Esophagus (tissue), 2 donors: ENCODE measurements at regions not wholly inside any gene's neighbourhood (a gene's known extent, or its start where the extent isn't known, plus 50 kb on each side); places are given as distances from the start of the nearest gene placed in this dataset.

Experiments
- H3K27ac ChIP-seq, 2 donors: one replicate each; pipeline ENCODE4 v1.5.1; 2013; ENCODE audit warnings: low read depth in 2 of 2, mild to moderate bottlenecking in 2 of 2, inconsistent platforms in 1 of 2, low read length in 1 of 2, moderate library complexity in 1 of 2
- H3K27me3 ChIP-seq, 2 donors: one replicate each; pipeline ENCODE4 v1.6.1; 2013; ENCODE audit warnings: low read length in 2 of 2, control low read depth in 1 of 2, mild to moderate bottlenecking in 1 of 2; ENCODE audit not compliant: insufficient read depth in 2 of 2, control insufficient read depth in 1 of 2
- H3K36me3 ChIP-seq, 2 donors: one replicate each; pipeline ENCODE4 v1.6.1; 2013; ENCODE audit warnings: low read length in 1 of 2; ENCODE audit not compliant: control insufficient read depth in 2 of 2, insufficient read depth in 2 of 2
- H3K4me1 ChIP-seq, 2 donors: one replicate each; pipeline ENCODE4 v1.6.1; 2013; ENCODE audit warnings: low read length in 1 of 2; ENCODE audit not compliant: control insufficient read depth in 2 of 2, insufficient read depth in 2 of 2
- H3K4me3 ChIP-seq, 2 donors: one replicate each; pipeline ENCODE4 v1.5.1; 2013; ENCODE audit warnings: low read length in 2 of 2, mild to moderate bottlenecking in 2 of 2, low read depth in 1 of 2, moderate library complexity in 1 of 2
- H3K9me3 ChIP-seq, 2 donors: one replicate each; pipeline ENCODE4 v1.6.1; 2013; ENCODE audit warnings: mild to moderate bottlenecking in 2 of 2, low read depth in 1 of 2, low read length in 1 of 2, moderate library complexity in 1 of 2; ENCODE audit not compliant: control insufficient read depth in 2 of 2, insufficient read depth in 1 of 2
- WGBS, 2 donors: extraction: QIAGEN DNeasy Blood & Tissue Kit; methylation state at CpG; one replicate each; pipeline ENCODE4 v1.1.7; 2013; 5-methylcytosine and 5-hydroxymethylcytosine counted together
- donor health status: healthy with polysubstance abuse.
- donor health status: Bipolar disorder and iron deficiency.

GRCh38 chr1:221845650-221846371 lies 103.9 kb upstream of the DUSP10 start:
- Histone ChIP-seq H3K9me3 (no peaks in the 10 kb centered on the region), H3K36me3 (no peaks in the 10 kb centered on the region), H3K4me1 (peaks cover 4 to 9% of the 10 kb centered on the region in 2 donors), H3K27ac (peak overlapping the region in 1 of 2 donors; percentile 47), H3K27me3 (no peaks in the 10 kb centered on the region), H3K4me3 (no peak overlapping the region)
- 35 to 56% methylated on average over 9 of the region's 9 CpGs for WGBS, 2 donors

DNA sequence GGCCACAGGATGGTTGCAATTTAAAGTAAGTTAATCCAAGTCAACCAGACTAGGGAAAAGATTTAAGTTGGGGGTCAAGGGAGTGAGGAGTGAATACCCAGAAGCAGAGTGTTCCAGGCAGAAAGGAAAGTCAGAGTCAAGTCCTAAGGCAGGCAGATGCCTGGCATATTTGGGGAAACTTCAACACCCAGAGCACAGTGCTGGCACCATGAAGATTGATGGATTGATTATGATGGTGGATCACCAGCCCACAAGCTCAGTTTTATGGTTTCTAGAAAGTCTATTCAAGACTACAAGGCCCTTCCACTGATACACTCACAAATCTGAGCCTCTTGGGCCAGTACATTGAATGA lies 100.1 kb upstream of the DUSP10 start:
- no peaks in the 10 kb centered on the region for H3K9me3 ChIP-seq
- H3K36me3 ChIP-seq: no peaks in the 10 kb centered on the region
- peaks cover 4 to 16% of the 10 kb centered on the region in 2 donors for H3K4me1 ChIP-seq
- no peak overlapping the region for H3K27ac ChIP-seq
- H3K4me3 ChIP-seq: no peak overlapping the region
- H3K27me3 ChIP-seq: no peaks in the 10 kb centered on the region

DNA sequence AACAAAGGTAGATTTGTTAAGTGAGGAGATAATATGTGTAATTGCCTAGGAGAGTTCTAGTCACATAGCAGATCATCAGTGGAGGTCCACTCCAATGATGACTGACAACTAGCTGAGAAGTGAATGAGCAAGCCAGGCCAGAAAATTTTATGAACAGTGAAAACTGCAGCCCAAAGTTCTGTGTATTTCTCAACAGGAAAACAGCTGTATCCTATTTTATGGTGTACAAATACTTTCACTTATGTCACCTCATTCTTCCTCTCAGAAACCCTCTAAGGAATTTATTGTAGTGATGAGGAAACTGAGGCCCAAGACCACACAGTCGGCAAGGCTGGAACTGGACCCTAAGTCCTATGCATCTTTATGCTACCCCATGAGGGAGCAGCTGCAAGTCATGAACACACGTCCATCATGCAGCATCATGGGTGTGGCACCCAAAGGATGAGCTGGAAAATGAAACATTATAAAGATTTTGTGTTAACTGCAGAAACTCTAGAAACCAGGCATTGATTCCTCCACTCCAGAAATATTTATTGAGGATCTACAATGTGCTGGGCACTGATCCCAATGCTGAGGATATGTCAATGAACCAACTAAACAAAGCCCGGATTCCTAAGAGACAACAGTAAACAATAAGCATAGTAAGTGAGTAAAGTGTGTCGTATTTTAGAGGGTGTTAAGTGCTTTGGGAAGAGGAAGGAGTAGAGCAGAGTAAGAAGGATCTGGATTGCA lies 99.5 kb upstream of the DUSP10 start:
- peaks cover 4 to 16% of the 10 kb centered on the region in 2 donors for H3K4me1 ChIP-seq
- no peak overlapping the region for H3K4me3 ChIP-seq
- H3K9me3 ChIP-seq: no peaks in the 10 kb centered on the region
- 61 to 69% methylated on average over 4 of the region's 4 CpGs for WGBS, 2 donors
- no peaks in the 10 kb centered on the region for H3K36me3 ChIP-seq
- no peaks in the 10 kb centered on the region for H3K27me3 ChIP-seq
- no peak overlapping the region for H3K27ac ChIP-seq

GRCh38 chr1:221840511-221841243 lies 98.8 kb upstream of the DUSP10 start:
- Histone ChIP-seq H3K27ac (peak overlapping the region; percentile 60 to 75), H3K9me3 (no peaks in the 10 kb centered on the region), H3K4me1 (peaks cover 0 to 11% of the 10 kb centered on the region in 2 donors), H3K27me3 (no peaks in the 10 kb centered on the region), H3K4me3 (no peak overlapping the region), H3K36me3 (no peaks in the 10 kb centered on the region)
- 74 to 80% methylated on average over 5 of the region's 5 CpGs for WGBS, 2 donors

DNA sequence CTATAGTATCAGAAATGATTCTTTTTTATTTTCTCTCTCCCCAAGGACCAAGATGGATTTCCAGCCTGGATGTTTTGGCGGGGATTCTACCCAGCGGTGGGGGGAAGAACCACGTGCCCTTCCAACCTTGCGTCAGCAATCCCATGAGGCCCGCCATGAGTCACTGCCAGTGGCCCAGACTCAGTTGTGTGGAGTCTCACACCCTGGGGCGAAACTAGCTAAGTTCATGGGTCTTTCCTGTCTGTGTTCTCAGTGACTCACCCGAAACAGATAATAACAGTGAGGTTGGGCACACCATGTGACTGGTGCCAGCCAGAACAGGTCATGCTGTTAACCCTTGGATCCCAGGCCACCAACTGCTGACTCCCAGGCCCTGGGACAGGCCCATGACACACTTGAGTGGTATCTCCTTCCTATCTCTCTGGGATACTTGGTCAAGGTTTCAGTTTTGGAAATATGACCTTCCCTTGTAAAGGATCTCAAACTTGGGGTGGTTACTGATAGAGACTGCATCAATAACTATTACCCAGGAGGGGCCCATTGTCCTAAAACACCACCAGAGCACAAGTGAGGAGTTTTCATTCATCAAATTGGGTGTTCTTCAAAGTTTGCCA lies 98.0 kb upstream of the DUSP10 start:
- H3K36me3 ChIP-seq: no peaks in the 10 kb centered on the region
- no peaks in the 10 kb centered on the region for H3K9me3 ChIP-seq
- 24 to 41% methylated on average over 7 of the region's 7 CpGs for WGBS, 2 donors
- H3K4me1 ChIP-seq: peaks cover 0 to 9% of the 10 kb centered on the region in 2 donors
- peak overlapping the region; percentile 60 to 75 for H3K27ac ChIP-seq
- no peak overlapping the region for H3K4me3 ChIP-seq
- H3K27me3 ChIP-seq: no peaks in the 10 kb centered on the region

- no peaks in the 10 kb centered on the region for H3K9me3 ChIP-seq
- H3K27ac ChIP-seq: peak overlapping the region; percentile 22 to 65
- no peaks in the 10 kb centered on the region for H3K27me3 ChIP-seq
- 70 to 77% methylated on average over 1 of the region's 1 CpG for WGBS, 2 donors
- no peak overlapping the region for H3K4me3 ChIP-seq
- no peaks in the 10 kb centered on the region for H3K36me3 ChIP-seq
- peaks cover 0 to 9% of the 10 kb centered on the region in 2 donors for H3K4me1 ChIP-seq
Measured at GRCh38 chr1:221839321-221839720, 97.4 kb upstream of the DUSP10 start.

GRCh38 chr1:221837896-221838295 lies 96.0 kb upstream of the DUSP10 start:
- no peak overlapping the region for H3K4me3 ChIP-seq
- H3K27me3 ChIP-seq: no peaks in the 10 kb centered on the region
- no peaks in the 10 kb centered on the region for H3K36me3 ChIP-seq
- no peaks in the 10 kb centered on the region for H3K9me3 ChIP-seq
- H3K4me1 ChIP-seq: peaks cover 0 to 11% of the 10 kb centered on the region in 2 donors
- H3K27ac ChIP-seq: no peak overlapping the region
- 78 to 79% methylated on average over 8 of the region's 8 CpGs for WGBS, 2 donors

DNA sequence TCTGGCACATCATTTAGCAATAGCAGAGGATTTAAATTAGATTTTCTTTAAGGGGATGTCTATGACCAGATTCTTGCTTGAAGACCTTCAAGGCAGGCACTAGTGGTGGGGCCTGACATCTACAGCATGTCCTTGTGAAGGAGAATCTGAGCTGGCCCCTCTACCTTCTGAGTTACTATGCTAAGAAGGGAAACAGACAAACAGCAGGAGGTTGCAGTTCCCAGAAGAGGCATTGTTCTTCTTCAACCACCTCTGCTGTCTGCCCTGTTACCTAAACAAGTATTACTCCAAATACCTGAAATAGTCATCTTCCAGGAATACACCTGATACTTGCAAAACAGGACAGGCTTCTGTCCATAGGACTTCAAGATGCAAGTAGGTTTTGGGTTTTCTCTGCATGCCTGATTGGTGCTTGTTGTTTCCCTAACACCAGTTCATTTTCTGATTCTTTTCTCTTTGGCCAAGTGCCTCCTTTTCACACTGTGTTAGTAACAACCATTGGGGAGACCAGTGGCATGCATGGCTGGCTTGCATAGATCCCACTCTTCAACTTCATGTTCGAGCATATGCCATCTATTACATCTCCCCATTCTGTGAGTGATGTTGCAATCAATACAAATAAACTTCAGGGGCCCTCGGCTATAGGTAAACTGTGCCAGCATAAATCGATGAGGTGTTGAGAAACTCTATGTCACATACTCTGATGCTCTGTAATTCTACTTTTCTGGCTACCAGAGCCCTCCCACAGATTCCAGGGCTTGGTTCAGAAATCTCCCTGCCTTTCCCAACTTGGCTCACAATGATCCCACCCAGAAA lies 93.0 kb upstream of the DUSP10 start:
- H3K27ac ChIP-seq: peak overlapping the region in 1 of 2 donors; percentile 24
- 53 to 55% methylated on average over 3 of the region's 3 CpGs for WGBS, 2 donors
- H3K9me3 ChIP-seq: no peaks in the 10 kb centered on the region
- no peaks in the 10 kb centered on the region for H3K27me3 ChIP-seq
- no peak overlapping the region for H3K4me3 ChIP-seq
- H3K36me3 ChIP-seq: no peaks in the 10 kb centered on the region
- peaks cover 0 to 7% of the 10 kb centered on the region in 2 donors for H3K4me1 ChIP-seq

DNA sequence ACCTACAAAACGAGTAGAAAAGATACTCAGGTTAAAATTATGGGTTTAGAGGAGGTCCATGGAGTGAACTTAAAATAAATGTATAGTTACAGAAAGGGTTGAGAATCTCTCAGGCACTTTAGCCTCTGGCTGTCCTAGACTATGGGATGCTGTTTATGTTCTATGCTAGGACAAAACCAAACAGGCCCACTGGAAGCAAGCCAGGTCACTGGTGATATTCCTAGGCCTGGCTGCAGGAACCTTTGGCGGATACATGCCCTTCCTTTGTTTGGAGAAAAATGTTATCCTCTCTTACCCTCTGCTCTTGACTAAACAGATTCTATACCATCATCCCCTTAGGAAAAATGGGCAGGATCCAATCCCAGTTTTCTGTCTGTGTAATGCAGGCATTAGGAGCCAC lies 90.7 kb upstream of the DUSP10 start:
- no peaks in the 10 kb centered on the region for H3K9me3 ChIP-seq
- no peak overlapping the region for H3K4me3 ChIP-seq
- H3K36me3 ChIP-seq: no peaks in the 10 kb centered on the region
- no peak overlapping the region for H3K27ac ChIP-seq
- no peaks in the 10 kb centered on the region for H3K27me3 ChIP-seq
- peaks cover 0 to 4% of the 10 kb centered on the region in 2 donors for H3K4me1 ChIP-seq
- WGBS, 2 donors: 35 to 51% methylated on average over 2 of the region's 2 CpGs
